ENCODE measurements at regions not wholly inside any gene's neighbourhood (a gene's known extent, or its start where the extent isn't known, plus 50 kb on each side); places are given as distances from the start of the nearest gene placed in this dataset.

- Histone ChIP-seq H2AFZ (ENCODE audit: low read length) (no peak overlapping the region), H3K36me3 (ENCODE audit: control insufficient read depth, insufficient read depth, low read length) (no peaks in the 10 kb centered on the region), H3K79me2 (ENCODE audit: control insufficient read depth, insufficient read depth, low read length) (no peaks in the 10 kb centered on the region), H3K4me1 (ENCODE audit: control insufficient read depth, extremely low read depth, insufficient read depth, low read length) (no peaks in the 10 kb centered on the region), H3K27ac (ENCODE audit: insufficient read depth, low read length) (no peak overlapping the region), H3K9ac (ENCODE audit: insufficient read depth, low read length) (no peak overlapping the region), H3K9me3 (ENCODE audit: control insufficient read depth, insufficient read depth, low read depth, low read length) (no peaks in the 10 kb centered on the region), H3K27me3 (ENCODE audit: control insufficient read depth, insufficient read depth, low read length) (no peaks in the 10 kb centered on the region), H3K4me3 (replicated peaks in 1 of 4; ENCODE audit: control extremely low read depth in 1 of 4, insufficient read depth in 1 of 4, low read depth in 3 of 4, low read length in 4 of 4) (no peak overlapping the region), H4K20me1 (ENCODE audit: control insufficient read depth, extremely low read depth, insufficient read depth, low read length) (no peaks in the 10 kb centered on the region), H3K4me2 (ENCODE audit: extremely low read depth, insufficient read depth, low read length) (no peak overlapping the region)
- TF ChIP-seq, protein P1, sequence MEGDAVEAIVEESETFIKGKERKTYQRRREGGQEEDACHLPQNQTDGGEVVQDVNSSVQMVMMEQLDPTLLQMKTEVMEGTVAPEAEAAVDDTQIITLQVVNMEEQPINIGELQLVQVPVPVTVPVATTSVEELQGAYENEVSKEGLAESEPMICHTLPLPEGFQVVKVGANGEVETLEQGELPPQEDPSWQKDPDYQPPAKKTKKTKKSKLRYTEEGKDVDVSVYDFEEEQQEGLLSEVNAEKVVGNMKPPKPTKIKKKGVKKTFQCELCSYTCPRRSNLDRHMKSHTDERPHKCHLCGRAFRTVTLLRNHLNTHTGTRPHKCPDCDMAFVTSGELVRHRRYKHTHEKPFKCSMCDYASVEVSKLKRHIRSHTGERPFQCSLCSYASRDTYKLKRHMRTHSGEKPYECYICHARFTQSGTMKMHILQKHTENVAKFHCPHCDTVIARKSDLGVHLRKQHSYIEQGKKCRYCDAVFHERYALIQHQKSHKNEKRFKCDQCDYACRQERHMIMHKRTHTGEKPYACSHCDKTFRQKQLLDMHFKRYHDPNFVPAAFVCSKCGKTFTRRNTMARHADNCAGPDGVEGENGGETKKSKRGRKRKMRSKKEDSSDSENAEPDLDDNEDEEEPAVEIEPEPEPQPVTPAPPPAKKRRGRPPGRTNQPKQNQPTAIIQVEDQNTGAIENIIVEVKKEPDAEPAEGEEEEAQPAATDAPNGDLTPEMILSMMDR (conservative IDR thresholded peaks at IDR 0.05 in 1 of 2, IDR thresholded peaks at IDR 0.05 in 1 of 2; ENCODE audit: low read depth in 1 of 2, low read length in 2 of 2) = no peak
- no peak for TF ChIP-seq EZH2 (IDR thresholded peaks at IDR 0.05; ENCODE audit: low read length, missing control alignments)
- no peak for DNase-seq (ENCODE audit: low read depth in 2 of 2)
Measured at GRCh38 chr18:27711382-27711781, 465.5 kb downstream of the CDH2 start.

GRCh38 chr18:27709344-27709743 lies 467.6 kb downstream of the CDH2 start:
- no peak for DNase-seq (ENCODE audit: low read depth in 2 of 2)
- Histone ChIP-seq H3K36me3 (ENCODE audit: control insufficient read depth, insufficient read depth, low read length) (no peaks in the 10 kb centered on the region), H4K20me1 (ENCODE audit: control insufficient read depth, extremely low read depth, insufficient read depth, low read length) (no peaks in the 10 kb centered on the region), H3K4me1 (ENCODE audit: control insufficient read depth, extremely low read depth, insufficient read depth, low read length) (no peaks in the 10 kb centered on the region), H3K27me3 (ENCODE audit: control insufficient read depth, insufficient read depth, low read length) (no peaks in the 10 kb centered on the region), H3K27ac (ENCODE audit: insufficient read depth, low read length) (no peak overlapping the region), H3K9me3 (ENCODE audit: control insufficient read depth, insufficient read depth, low read depth, low read length) (no peaks in the 10 kb centered on the region), H2AFZ (ENCODE audit: low read length) (no peak overlapping the region), H3K79me2 (ENCODE audit: control insufficient read depth, insufficient read depth, low read length) (no peaks in the 10 kb centered on the region), H3K4me2 (ENCODE audit: extremely low read depth, insufficient read depth, low read length) (no peak overlapping the region), H3K4me3 (replicated peaks in 1 of 4; ENCODE audit: control extremely low read depth in 1 of 4, insufficient read depth in 1 of 4, low read depth in 3 of 4, low read length in 4 of 4) (no peak overlapping the region), H3K9ac (ENCODE audit: insufficient read depth, low read length) (no peak overlapping the region)
- TF ChIP-seq EZH2 (IDR thresholded peaks at IDR 0.05; ENCODE audit: low read length, missing control alignments) = no peak
- TF ChIP-seq, protein P1 (conservative IDR thresholded peaks at IDR 0.05 in 1 of 2, IDR thresholded peaks at IDR 0.05 in 1 of 2; ENCODE audit: low read depth in 1 of 2, low read length in 2 of 2) = no peak

DNA sequence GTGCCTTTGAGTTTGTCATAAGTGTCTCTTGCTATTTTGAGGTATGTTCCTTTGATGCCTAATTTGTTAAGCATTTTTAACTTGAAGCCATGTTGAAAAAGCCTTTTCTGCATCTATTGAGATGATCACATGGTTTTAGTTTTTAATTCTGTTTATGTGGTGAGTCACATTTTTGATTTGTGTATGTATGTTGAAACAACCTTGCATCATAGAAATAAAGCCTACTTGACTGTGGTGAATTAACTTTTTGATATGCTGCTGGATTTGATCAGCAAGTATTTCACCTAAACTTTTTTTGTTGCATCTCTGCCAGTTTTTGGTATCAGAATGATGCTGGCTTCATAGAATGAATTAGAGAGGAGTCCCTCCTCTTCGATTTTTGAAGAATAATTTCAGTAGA lies 469.7 kb downstream of the CDH2 start:
- no peaks in the 10 kb centered on the region for H3K27me3 ChIP-seq (ENCODE audit: control insufficient read depth, insufficient read depth, low read length)
- no peaks in the 10 kb centered on the region for H3K36me3 ChIP-seq (ENCODE audit: control insufficient read depth, insufficient read depth, low read length)
- H3K4me3 ChIP-seq (replicated peaks in 1 of 4; ENCODE audit: control extremely low read depth in 1 of 4, insufficient read depth in 1 of 4, low read depth in 3 of 4, low read length in 4 of 4) = no peak overlapping the region
- H4K20me1 ChIP-seq (ENCODE audit: control insufficient read depth, extremely low read depth, insufficient read depth, low read length) = no peaks in the 10 kb centered on the region
- TF ChIP-seq, protein P1 (conservative IDR thresholded peaks at IDR 0.05 in 1 of 2, IDR thresholded peaks at IDR 0.05 in 1 of 2; ENCODE audit: low read depth in 1 of 2, low read length in 2 of 2) = no peak
- no peak for TF ChIP-seq EZH2 (IDR thresholded peaks at IDR 0.05; ENCODE audit: low read length, missing control alignments)
- H3K4me2 ChIP-seq (ENCODE audit: extremely low read depth, insufficient read depth, low read length) = no peak overlapping the region
- H3K4me1 ChIP-seq (ENCODE audit: control insufficient read depth, extremely low read depth, insufficient read depth, low read length) = no peaks in the 10 kb centered on the region
- peak in 1 of 2 donors; percentile 22 for DNase-seq (ENCODE audit: low read depth in 2 of 2)
- H3K9ac ChIP-seq (ENCODE audit: insufficient read depth, low read length) = no peak overlapping the region
- H3K79me2 ChIP-seq (ENCODE audit: control insufficient read depth, insufficient read depth, low read length) = no peaks in the 10 kb centered on the region
- no peaks in the 10 kb centered on the region for H3K9me3 ChIP-seq (ENCODE audit: control insufficient read depth, insufficient read depth, low read depth, low read length)
- no peak overlapping the region for H3K27ac ChIP-seq (ENCODE audit: insufficient read depth, low read length)
- no peak overlapping the region for H2AFZ ChIP-seq (ENCODE audit: low read length)

Measured in fibroblast of lung (primary cell).